PC-9 (cell line): ENCODE measurements at regions not wholly inside any gene's neighbourhood (a gene's known extent, or its start where the extent isn't known, plus 50 kb on each side); places are given as distances from the start of the nearest gene placed in this dataset.

Source experiments
- CTCF ChIP-seq: fragments of 200-600 bp; sonication (generic); conservative IDR thresholded peaks from 2 replicates; pipeline ENCODE4 v1.6.1; 2017; ENCODE audit warnings: mixed run types, antibody characterized with exemption, mild to moderate bottlenecking, moderate library complexity
- EZH2 ChIP-seq: fragments of 200-600 bp; sonication (generic); IDR thresholded peaks from 2 replicates; pipeline ENCODE4 v1.8.0; 2017; ENCODE audit warnings: antibody characterized with exemption, low read depth

GRCh38 chr16:54630284-54630967 is 300.2 kb upstream of the IRX5 start:
- TF ChIP-seq CTCF (no peak), EZH2 (no peak)
